ENCODE measurements at regions not wholly inside any gene's neighbourhood (a gene's known extent, or its start where the extent isn't known, plus 50 kb on each side); places are given as distances from the start of the nearest gene placed in this dataset.

DNA sequence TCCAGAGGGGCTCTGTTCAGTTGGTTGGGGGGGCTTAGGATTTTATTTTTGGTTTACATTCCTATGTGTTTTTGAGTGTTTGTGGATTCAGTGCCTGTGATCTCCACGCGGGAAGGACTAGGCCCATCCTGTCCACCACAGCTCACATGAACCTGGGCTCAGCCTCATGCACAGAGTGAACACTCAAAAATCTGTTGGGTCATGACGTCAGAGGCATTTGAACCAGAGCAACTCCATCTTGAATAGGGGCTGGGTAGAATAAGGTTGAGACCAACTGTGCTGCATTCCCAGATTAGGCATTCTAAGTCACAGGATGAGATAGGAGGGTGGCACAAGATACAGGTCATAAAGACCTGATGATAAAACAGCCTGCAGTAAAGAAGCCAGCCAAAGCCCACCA lies 133.3 kb downstream of the RAMP3 start:
- TF ChIP-seq, protein P1, sequence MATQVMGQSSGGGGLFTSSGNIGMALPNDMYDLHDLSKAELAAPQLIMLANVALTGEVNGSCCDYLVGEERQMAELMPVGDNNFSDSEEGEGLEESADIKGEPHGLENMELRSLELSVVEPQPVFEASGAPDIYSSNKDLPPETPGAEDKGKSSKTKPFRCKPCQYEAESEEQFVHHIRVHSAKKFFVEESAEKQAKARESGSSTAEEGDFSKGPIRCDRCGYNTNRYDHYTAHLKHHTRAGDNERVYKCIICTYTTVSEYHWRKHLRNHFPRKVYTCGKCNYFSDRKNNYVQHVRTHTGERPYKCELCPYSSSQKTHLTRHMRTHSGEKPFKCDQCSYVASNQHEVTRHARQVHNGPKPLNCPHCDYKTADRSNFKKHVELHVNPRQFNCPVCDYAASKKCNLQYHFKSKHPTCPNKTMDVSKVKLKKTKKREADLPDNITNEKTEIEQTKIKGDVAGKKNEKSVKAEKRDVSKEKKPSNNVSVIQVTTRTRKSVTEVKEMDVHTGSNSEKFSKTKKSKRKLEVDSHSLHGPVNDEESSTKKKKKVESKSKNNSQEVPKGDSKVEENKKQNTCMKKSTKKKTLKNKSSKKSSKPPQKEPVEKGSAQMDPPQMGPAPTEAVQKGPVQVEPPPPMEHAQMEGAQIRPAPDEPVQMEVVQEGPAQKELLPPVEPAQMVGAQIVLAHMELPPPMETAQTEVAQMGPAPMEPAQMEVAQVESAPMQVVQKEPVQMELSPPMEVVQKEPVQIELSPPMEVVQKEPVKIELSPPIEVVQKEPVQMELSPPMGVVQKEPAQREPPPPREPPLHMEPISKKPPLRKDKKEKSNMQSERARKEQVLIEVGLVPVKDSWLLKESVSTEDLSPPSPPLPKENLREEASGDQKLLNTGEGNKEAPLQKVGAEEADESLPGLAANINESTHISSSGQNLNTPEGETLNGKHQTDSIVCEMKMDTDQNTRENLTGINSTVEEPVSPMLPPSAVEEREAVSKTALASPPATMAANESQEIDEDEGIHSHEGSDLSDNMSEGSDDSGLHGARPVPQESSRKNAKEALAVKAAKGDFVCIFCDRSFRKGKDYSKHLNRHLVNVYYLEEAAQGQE (IDR thresholded peaks at IDR 0.05; ENCODE audit: insufficient read depth in 1 of 2, low read depth in 2 of 2, low read length in 2 of 2), result no peak
- no peak for TF ChIP-seq SIN3A (IDR thresholded peaks at IDR 0.05; ENCODE audit: borderline replicate concordance, insufficient read depth, low read length)
- TF ChIP-seq POLR2AphosphoS5 (IDR thresholded peaks at IDR 0.05; ENCODE audit: low read depth, low read length), result no peak
- no peak for TF ChIP-seq TAF1 (IDR thresholded peaks at IDR 0.05; ENCODE audit: borderline replicate concordance, insufficient read depth, low read length)
- TF ChIP-seq FOXP2 (optimal IDR thresholded peaks at IDR 0.05; ENCODE audit: borderline replicate concordance, extremely low read depth, extremely low read length, insufficient read depth), result no peak
